ENCODE measurements at regions not wholly inside any gene's neighbourhood (a gene's known extent, or its start where the extent isn't known, plus 50 kb on each side); places are given as distances from the start of the nearest gene placed in this dataset.
A peak's percentile ranks its signal among the peaks of the same experiment; 100 is the strongest.
"Not testable (repeated sequence)": the region's sequence is repeated elsewhere in the genome, so short reads cannot be mapped to it uniquely, and the experiment has no call there.

DNA sequence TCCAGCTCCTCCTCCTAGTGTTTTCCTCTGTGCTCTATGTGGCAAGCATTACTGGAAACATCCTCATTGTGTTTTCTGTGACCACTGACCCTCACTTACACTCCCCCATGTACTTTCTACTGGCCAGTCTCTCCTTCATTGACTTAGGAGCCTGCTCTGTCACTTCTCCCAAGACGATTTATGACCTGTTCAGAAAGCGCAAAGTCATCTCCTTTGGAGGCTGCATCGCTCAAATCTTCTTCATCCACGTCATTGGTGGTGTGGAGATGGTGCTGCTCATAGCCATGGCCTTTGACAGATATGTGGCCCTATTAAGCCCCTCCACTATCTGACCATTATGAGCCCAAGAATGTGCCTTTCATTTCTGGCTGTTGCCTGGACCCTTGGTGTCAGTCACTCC, 64.0 kb downstream of the OR4F15 start:
- DNase-seq: not testable (repeated sequence)

DNA sequence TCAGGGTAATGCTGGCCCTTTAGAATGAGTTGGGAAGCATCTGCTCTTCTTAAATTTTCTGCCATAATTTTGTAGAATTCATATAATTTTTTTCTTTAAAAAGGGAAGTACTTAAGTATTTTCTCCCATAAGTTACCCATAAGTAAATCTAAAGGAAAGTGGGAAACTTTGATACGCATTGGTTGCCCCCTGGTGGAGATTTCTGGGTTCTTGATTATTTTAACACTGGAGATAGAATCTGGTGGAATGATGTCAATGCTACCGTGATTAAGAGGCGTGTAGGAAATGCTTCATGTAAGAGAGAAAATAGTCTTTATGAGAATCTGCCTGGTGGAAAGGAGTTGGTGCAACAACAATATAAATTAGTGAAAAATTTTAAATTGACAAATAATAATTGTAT, 65.6 kb downstream of the OR4F15 start:
- not testable (repeated sequence) for DNase-seq

- not testable (repeated sequence) for DNase-seq
These were observed 100.6 kb downstream of the OR4F15 start for GRCh38 chr15:101912349-101913287.

DNA sequence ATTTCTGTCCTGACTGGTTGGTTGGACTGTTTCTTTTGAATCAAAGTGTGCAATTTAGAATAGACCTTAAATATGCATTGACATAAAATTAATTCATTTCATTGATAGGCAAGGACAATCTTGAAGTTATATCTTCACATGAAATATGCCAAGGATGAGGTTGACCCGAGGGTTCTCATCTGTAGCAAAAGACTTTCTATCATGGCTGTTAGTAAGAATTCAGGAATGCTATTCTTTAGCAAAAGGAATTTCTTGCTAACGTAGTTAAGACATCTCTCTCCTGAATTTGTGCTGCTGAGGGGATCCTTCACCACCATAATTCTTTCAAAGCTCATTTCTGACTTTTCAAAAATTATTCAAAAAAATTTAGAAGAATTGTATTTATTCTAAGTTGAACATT, 112.6 kb downstream of the OR4F15 start:
- not testable (repeated sequence) for DNase-seq

- DNase-seq: not testable (repeated sequence)
These were observed 122.5 kb downstream of the OR4F15 start for GRCh38 chr15:101934506-101934905.

GRCh38 chr15:101937362-101937761, 125.4 kb downstream of the OR4F15 start:
- DNase-seq: not testable (repeated sequence)

DNA sequence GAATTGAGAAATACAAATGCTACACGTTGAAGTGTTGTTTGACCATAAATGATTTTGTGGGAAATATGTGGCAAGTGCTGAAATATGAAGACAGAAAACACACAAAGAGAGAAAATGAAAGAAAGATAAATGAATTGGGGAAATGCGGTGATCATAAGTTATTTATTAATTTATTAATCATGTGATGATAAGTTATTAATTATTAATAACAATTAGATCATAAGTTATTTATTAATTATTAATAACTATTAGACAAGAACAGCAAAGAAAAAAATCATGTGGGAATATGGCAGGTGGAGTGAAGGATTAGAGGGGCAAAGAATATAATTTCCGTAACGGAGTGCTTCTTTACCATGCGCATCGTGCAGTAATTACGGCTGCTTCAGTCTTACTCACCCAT, 126.6 kb downstream of the OR4F15 start:
- DNase-seq: not testable (repeated sequence)

GRCh38 chr15:101945896-101946295, 133.9 kb downstream of the OR4F15 start:
- DNase-seq: not testable (repeated sequence)

DNA sequence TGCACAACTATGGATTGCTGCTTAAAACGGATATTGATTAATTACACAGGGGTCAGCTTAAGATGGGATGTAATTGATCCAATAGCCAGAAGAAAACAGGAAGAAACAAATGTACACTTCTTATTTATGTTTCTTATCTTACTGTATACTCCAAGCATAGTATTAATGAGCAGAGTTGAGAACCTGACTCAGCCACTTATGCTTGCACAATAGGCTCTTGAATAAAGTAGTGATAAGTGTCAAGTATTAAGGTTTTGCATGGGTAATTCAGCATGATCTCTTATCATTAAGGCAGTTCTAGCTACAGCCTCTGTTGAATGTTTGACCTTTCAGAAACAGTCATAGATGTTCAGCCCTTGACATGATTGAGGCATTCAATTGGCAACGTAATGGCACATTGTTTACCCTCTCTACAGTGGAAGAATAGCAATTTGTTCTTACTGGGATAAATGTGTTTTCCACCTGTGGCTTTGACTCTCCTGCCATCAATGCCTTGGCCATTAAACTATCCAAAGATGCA, 136.5 kb downstream of the OR4F15 start:
- not testable (repeated sequence) for DNase-seq

DNA sequence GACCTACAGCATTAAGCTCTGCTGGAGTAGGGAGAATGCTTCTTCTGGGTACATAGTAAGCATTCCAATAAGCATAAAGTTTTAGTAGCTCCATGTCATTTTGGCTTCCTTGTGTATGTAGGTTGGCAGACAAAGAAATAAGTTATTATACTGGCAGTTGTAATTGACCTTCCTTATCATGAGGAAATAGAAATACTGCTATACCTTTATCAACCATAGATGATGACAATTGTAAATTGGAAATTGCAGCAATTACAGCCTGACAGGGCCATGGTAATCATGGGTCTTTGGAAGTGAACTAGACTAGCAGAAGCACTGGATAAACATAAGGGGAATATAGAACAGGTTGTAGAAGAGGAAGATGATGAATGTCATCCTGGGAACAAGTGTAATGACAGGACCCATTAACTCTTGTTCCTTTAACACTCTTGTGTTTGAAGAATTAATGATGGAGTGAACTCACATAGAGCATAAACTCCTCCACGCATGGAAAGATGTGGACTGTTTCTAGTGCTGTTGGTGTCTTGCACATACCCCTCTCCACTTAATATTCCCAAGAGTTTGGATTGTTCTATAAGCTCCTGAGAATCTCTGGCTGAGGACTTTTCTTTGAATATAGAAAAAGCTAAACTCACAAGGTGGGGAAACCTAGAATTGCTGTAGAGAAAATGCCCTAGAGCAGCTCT, 137.5 kb downstream of the OR4F15 start:
- not testable (repeated sequence) for DNase-seq

DNA sequence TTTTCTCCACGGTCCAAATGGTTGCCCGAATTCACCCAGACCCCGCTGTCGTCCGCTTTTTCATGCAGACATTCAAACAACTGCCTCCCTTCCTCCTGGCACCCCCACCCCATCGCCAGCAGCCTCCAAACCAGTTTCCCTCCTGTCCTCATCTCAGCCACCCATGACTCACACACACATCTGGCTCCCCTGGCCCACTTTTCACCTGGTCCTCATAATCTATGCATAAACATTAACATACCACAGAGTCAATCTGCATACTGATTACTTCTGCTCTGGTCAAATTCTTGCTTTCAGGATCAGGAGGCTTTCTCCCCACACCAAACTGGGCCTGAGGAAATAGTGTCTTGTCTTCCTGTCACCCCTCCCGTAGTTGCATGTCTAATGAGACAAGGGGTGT, 142.0 kb downstream of the OR4F15 start:
- not testable (repeated sequence) for DNase-seq

GRCh38 chr15:101955840-101956239, 143.8 kb downstream of the OR4F15 start:
- peak; percentile 12 for DNase-seq

- not testable (repeated sequence) for DNase-seq
These were observed 146.7 kb downstream of the OR4F15 start for GRCh38 chr15:101958656-101959055.

DNA sequence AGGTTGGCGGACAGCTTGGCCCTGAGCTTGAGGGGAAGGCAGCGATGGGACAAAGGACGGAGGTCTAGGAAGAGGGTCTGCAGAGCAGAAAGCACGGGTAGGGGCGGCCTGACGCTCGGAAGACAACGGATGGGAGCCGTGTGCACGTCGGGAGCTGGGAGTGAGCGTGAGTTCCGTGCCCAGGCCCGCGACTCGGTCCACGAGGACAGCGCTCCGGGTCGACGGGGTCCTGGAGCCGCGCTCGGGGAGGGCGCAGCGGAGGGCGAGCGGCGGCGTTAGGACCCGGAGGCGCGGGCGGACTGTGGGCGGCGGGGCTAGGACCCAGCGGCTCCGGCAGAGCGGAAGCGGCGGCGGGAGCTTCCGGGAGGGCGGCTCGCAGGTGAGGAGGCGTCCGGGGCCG, 149.3 kb downstream of the OR4F15 start:
- DNase-seq: not testable (repeated sequence)

GRCh38 chr15:101961765-101962164, 149.8 kb downstream of the OR4F15 start:
- not testable (repeated sequence) for DNase-seq

DNA sequence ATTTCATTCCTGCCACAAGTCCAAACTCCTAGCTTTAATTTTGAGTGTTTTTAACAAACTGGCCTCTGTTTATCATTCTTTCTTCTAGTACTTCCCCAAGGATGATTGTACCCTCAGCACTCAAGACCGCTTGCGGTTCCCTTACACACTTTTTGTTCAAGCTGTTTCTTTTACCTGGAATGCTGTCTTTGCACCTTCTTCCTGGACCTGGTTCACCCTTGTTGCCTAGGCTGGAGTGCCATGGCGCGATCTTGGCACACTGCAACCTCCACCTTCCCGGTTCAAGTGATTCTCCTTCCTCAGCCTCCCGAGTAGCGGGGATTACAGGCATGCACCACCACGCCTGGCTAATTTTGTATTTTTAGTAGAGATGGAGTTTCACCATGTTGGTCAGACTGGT, 151.7 kb downstream of the OR4F15 start:
- not testable (repeated sequence) for DNase-seq

- not testable (repeated sequence) for DNase-seq
These were observed 153.4 kb downstream of the OR4F15 start for GRCh38 chr15:101965353-101965752.

GRCh38 chr15:101965860-101966259, 153.9 kb downstream of the OR4F15 start:
- DNase-seq: not testable (repeated sequence)

DNA sequence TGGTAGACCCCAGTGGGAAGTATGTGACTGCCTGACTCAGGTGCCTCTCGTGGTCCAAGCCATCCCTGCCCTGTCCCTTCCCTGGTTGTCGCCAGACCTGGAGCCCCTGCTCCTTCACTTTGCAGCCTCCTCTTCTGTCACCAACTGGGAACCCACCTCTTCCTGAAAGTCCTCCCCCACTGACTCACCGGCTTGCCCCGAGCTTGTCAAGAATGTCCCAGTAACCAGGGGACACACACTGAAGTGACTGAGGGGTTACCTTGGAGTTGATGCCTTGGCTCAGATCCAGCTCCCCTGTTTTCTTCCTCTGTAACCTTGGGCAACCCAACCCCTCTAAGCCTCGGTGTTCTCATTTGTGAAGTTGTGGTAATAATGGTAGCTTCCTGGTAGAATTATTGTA, 155.4 kb downstream of the OR4F15 start:
- not testable (repeated sequence) for DNase-seq

DNA sequence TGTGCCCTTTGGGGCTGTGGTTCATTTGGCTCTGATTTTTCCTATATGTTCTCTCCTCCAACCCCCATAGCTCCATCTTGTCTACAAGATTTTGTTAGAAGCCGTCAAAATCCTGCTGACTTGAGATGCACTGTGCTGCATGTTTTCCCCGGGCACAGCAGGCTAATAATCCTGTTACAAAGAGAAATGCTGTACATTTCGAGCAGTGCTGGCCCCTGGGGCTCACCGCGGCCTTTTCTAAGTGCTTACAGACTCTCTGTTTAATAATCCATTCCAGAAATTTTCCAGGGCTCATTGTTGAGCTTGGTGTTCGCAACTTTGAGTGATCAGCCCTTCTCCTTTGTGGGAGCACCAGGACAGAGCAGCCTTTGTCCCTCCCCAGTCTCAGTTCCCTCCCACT, 158.6 kb downstream of the OR4F15 start:
- not testable (repeated sequence) for DNase-seq

DNA sequence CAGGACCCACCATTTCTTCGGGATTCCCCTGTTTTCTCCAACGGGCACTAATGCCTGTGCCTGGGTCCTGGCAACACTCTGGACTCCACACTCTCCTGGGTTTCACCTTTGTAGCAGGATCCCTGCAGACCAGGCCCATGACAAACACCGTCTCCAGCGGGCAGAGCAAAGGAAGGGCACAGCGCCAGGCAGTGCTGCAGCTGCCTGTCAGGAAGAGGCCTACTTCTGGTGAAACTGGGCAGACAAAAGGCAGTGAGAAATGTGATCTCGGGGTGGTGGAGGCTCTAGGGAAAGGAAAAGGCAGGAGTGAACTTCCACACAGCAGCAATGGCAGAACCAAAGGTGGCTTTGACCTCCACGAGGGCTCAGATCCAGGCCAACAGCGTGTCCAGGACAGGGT, 165.3 kb downstream of the OR4F15 start:
- not testable (repeated sequence) for DNase-seq

GRCh38 chr15:101980206-101980910, 168.4 kb downstream of the OR4F15 start:
- DNase-seq: peak; percentile 12

Measured in renal pelvis (tissue), 1 donor.